B cell (primary cell): ENCODE measurements at regions not wholly inside any gene's neighbourhood (a gene's known extent, or its start where the extent isn't known, plus 50 kb on each side); places are given as distances from the start of the nearest gene placed in this dataset.

Source experiments
- ATAC-seq: fragments of 200-7000 bp; cut with Tn5 transposase; one replicate; pipeline ENCODE4 v1.10.0; 2021; ENCODE audit warnings: low read depth, mild to moderate bottlenecking, moderate number of reproducible peaks, moderate library complexity
- CTCF ChIA-PET: fragments of 350-600 bp; sonication (Branson Sonifier 250); formaldehyde crosslinking; loops from one replicate; lab custom pipeline; 2021; ENCODE audit warnings: antibody characterized with exemption, inconsistent platforms; lab: Charles Lee
- POLR2A ChIA-PET: fragments of 350-600 bp; sonication (Branson Sonifier 250); formaldehyde crosslinking; loops from one replicate; lab custom pipeline; 2021; ENCODE audit warnings: antibody characterized with exemption; lab: Charles Lee
- DNase-seq: peaks from one replicate; pipeline ENCODE4 v3.0.0; 2013
- H2AFZ ChIP-seq: 2 replicates; pipeline ENCODE4 v1.6.1; 2012; ENCODE audit warnings: mild to moderate bottlenecking, low read depth, low read length; ENCODE audit not compliant: insufficient read depth, poor library complexity, severe bottlenecking
- H3K27ac ChIP-seq, 2 donors: 1 replicate in 1 of 2; 2 replicates in 1 of 2; pipeline ENCODE4 v1.5.1; 2012 to 2013; ENCODE audit warnings: low read length in 2 of 2, mild to moderate bottlenecking in 2 of 2, moderate library complexity in 1 of 2
- H3K27me3 ChIP-seq, 4 experiments: fragments of 200-600 bp in 1 of 4; sonication (generic) in 1 of 4; replicated peaks in 1 of 4; 1 replicate in 2 of 4; 2 replicates in 2 of 4; pipeline versions ENCODE4 v1.6.1 to v1.7.0; 2013 to 2016; ENCODE audit warnings: low read length in 3 of 4, mild to moderate bottlenecking in 2 of 4, mixed read lengths in 1 of 4, moderate library complexity in 1 of 4; ENCODE audit not compliant: insufficient read depth in 4 of 4, control insufficient read depth in 3 of 4; ENCODE audit errors: control extremely low read depth in 1 of 4
- H3K36me3 ChIP-seq, 2 experiments: replicated peaks in 1 of 2; 1 replicate in 1 of 2; 2 replicates in 1 of 2; pipeline versions ENCODE4 v1.6.1 to v1.7.1; 2013; ENCODE audit warnings: low read length in 1 of 2; ENCODE audit not compliant: insufficient read depth in 2 of 2, control insufficient read depth in 1 of 2; ENCODE audit errors: control extremely low read depth in 1 of 2, extremely low read depth in 1 of 2
- H3K4me1 ChIP-seq, 2 donors: fragments of 200-600 bp in 1 of 2; sonication (generic) in 1 of 2; 1 replicate in 1 of 2; 2 replicates in 1 of 2; pipeline versions ENCODE4 v1.5.1 to v1.6.1; 2013 to 2017; ENCODE audit warnings: low read length in 2 of 2; ENCODE audit not compliant: control insufficient read depth in 2 of 2, insufficient read depth in 2 of 2
- H3K4me2 ChIP-seq: replicated peaks from 2 replicates; pipeline ENCODE3; 2012; ENCODE audit warnings: mild to moderate bottlenecking, low read depth, low read length; ENCODE audit not compliant: poor library complexity, severe bottlenecking
- H3K4me3 ChIP-seq, 5 experiments: fragments of 200-600 bp in 1 of 5; sonication (generic) in 1 of 5; 1 replicate in 3 of 5; 2 replicates in 2 of 5; pipeline versions ENCODE4 v1.5.1 to v1.7.0; 2011 to 2016; ENCODE audit warnings: low read length in 4 of 5, mild to moderate bottlenecking in 4 of 5, low read depth in 2 of 5, control low read depth in 1 of 5, moderate library complexity in 1 of 5; ENCODE audit not compliant: insufficient read depth in 1 of 5; ENCODE audit errors: control extremely low read depth in 1 of 5, extremely low read depth in 1 of 5
- H3K79me2 ChIP-seq: fragments of 200-600 bp; sonication (generic); one replicate; pipeline ENCODE4 v1.6.0; 2016; ENCODE audit warnings: low read length; ENCODE audit not compliant: control insufficient read depth, insufficient read depth
- H3K9ac ChIP-seq: fragments of 200-600 bp; sonication (generic); 2 replicates; pipeline ENCODE4 v1.6.1; 2017; ENCODE audit warnings: mild to moderate bottlenecking, low read length, moderate library complexity
- H3K9me3 ChIP-seq, 3 donors: one replicate each; pipeline versions ENCODE4 v1.6.1 to v1.7.1; 2013; ENCODE audit warnings: low read length in 2 of 3; ENCODE audit not compliant: control insufficient read depth in 2 of 3, insufficient read depth in 1 of 3; ENCODE audit errors: control extremely low read depth in 1 of 3
- H4K20me1 ChIP-seq: 2 replicates; pipeline ENCODE4 v1.6.0; 2012; ENCODE audit warnings: mild to moderate bottlenecking, low read length; ENCODE audit not compliant: insufficient read depth, control insufficient read depth, poor library complexity, severe bottlenecking
- H3K27ac Mint-ChIP-seq: one replicate; pipeline ENCODE4 v1.8.0; 2021; ENCODE audit warnings: mixed read lengths
- H3K27me3 Mint-ChIP-seq: one replicate; pipeline ENCODE4 v1.8.0; 2021; ENCODE audit warnings: mixed read lengths
- H3K4me1 Mint-ChIP-seq: one replicate; pipeline ENCODE4 v1.8.0; 2021; ENCODE audit warnings: mixed read lengths
- H3K4me3 Mint-ChIP-seq: one replicate; pipeline ENCODE4 v1.8.0; 2021; ENCODE audit warnings: mixed read lengths
- H3K9me3 Mint-ChIP-seq: one replicate; pipeline ENCODE4 v1.8.0; 2022; ENCODE audit warnings: mixed read lengths; ENCODE audit not compliant: insufficient read depth
- CTCF ChIP-seq: fragments of 200-600 bp; IDR thresholded peaks from one replicate; pipeline ENCODE4 v1.8.0; 2022; ENCODE audit warnings: antibody characterized with exemption, mild to moderate bottlenecking
- EZH2 ChIP-seq: IDR thresholded peaks from 2 replicates; pipeline ENCODE4 v1.6.1; 2012; ENCODE audit warnings: borderline replicate concordance, low read depth, mild to moderate bottlenecking, moderate library complexity, low read length; ENCODE audit not compliant: insufficient read depth, poor library complexity, severe bottlenecking
- WGBS: methylation state at CpG from one replicate; pipeline ENCODE4 v1.1.5; 2013; ENCODE audit warnings: missing lambda C conversion rate; ENCODE audit not compliant: insufficient coverage; 5-methylcytosine and 5-hydroxymethylcytosine counted together
- intact Hi-C: fragments of 100-400 bp; cut with micrococcal nuclease; formaldehyde crosslinking; loops from one replicate; pipeline ENCODE4 v1.10.0; 2022

- no peak for DNase-seq
- TF ChIP-seq CTCF, result no peak
- TF ChIP-seq EZH2, result no peak
- Mint-ChIP-seq H3K9me3 (peaks cover 17% of the 10 kb centered on the region), H3K4me3 (no peak overlapping the region), H3K4me1 (no peaks in the 10 kb centered on the region), H3K27me3 (no peaks in the 10 kb centered on the region), H3K27ac (no peak overlapping the region)
- Histone ChIP-seq H3K9me3 (peaks cover 0 to 47% (median 0%) of the 10 kb centered on the region in 3 donors), H3K4me3 (no peak overlapping the region), H3K4me2 (no peak overlapping the region), H3K36me3 (no peaks in the 10 kb centered on the region), H2AFZ (no peak overlapping the region), H3K4me1 (no peaks in the 10 kb centered on the region), H3K9ac (no peak overlapping the region), H3K27me3 (no peaks in the 10 kb centered on the region), H3K79me2 (no peaks in the 10 kb centered on the region), H3K27ac (no peak overlapping the region), H4K20me1 (no peaks in the 10 kb centered on the region)
- intact Hi-C loops, result no loop called here
- POLR2A ChIA-PET, result no interaction called here
- CTCF ChIA-PET, result no interaction called here
- WGBS, result no CpG with 5 or more reads among the region's 2 CpGs
- ATAC-seq, result no peak
Measured at GRCh38 chr14:98871796-98872195, 400.2 kb downstream of the BCL11B start.

GRCh38 chr14:98877065-98877464 is 394.9 kb downstream of the BCL11B start:
- Histone ChIP-seq H3K4me3 (no peak overlapping the region), H4K20me1 (no peaks in the 10 kb centered on the region), H3K4me1 (no peaks in the 10 kb centered on the region), H3K9ac (no peak overlapping the region), H3K27me3 (no peaks in the 10 kb centered on the region), H3K9me3 (peaks cover 0 to 34% (median 0%) of the 10 kb centered on the region in 3 donors), H3K36me3 (no peaks in the 10 kb centered on the region), H3K79me2 (no peaks in the 10 kb centered on the region), H2AFZ (no peak overlapping the region), H3K4me2 (no peak overlapping the region), H3K27ac (no peak overlapping the region)
- no peak overlapping the region for H3K4me3 Mint-ChIP-seq
- no peak for ATAC-seq
- no peak for DNase-seq
- peaks cover 31% of the 10 kb centered on the region for H3K9me3 Mint-ChIP-seq
- intact Hi-C loops, result no loop called here
- ChIA-PET CTCF (no interaction called here), POLR2A (no interaction called here)
- TF ChIP-seq EZH2 (no peak), CTCF (no peak)
- no peaks in the 10 kb centered on the region for H3K4me1 Mint-ChIP-seq
- no peak overlapping the region for H3K27ac Mint-ChIP-seq
- H3K27me3 Mint-ChIP-seq, result no peaks in the 10 kb centered on the region
- no CpG with 5 or more reads among the region's 1 CpG for WGBS
